ENCODE measurements at regions not wholly inside any gene's neighbourhood (a gene's known extent, or its start where the extent isn't known, plus 50 kb on each side); places are given as distances from the start of the nearest gene placed in this dataset.

DNA sequence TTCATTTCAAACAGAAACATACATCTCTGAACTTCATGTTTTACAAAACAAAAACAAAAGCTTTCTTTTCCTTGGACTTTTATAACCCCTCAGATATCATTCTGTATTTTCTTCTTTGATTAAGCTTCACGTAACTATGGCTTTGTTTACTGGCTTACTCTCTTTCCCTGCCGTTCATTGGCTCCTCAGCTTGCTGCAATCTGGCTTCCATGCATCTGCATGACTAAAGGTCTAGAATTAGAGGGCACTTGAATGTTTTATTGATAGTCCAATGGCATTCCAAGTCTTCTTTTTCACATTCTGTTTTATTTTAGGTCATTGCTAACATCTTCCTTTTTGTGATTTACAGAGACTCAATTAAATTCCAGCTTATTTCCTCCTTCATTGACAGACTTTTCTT is 487.6 kb downstream of the GRXCR1 start:
- no peak overlapping the region for H3K4me2 ChIP-seq (ENCODE audit: low read length)
- DNase-seq (ENCODE audit: low read depth) (no peak), FAIRE-seq (no peak)
- no peaks in the 10 kb centered on the region for H3K36me3 Mint-ChIP-seq (ENCODE audit: low read depth, unreplicated experiment)
- H3K4me3 Mint-ChIP-seq (ENCODE audit: unreplicated experiment) = no peak overlapping the region
- no peak overlapping the region for H3K27ac ChIP-seq (ENCODE audit: low read depth, low read length)
- no peaks in the 10 kb centered on the region for H4K20me1 ChIP-seq (ENCODE audit: insufficient read depth, low read length)
- H3K27ac Mint-ChIP-seq (ENCODE audit: unreplicated experiment) = no peak overlapping the region
- H3K4me1 ChIP-seq (ENCODE audit: insufficient read depth, low read length) = no peaks in the 10 kb centered on the region
- H3K9ac ChIP-seq (ENCODE audit: low read length) = no peak overlapping the region
- no peaks in the 10 kb centered on the region for H3K79me2 ChIP-seq (ENCODE audit: insufficient read depth, low read length)
- H3K27me3 Mint-ChIP-seq (ENCODE audit: low read depth, unreplicated experiment) = no peaks in the 10 kb centered on the region
- no peaks in the 10 kb centered on the region for H3K27me3 ChIP-seq (ENCODE audit: insufficient read depth, low read length)
- H3K9me3 ChIP-seq (ENCODE audit: insufficient read depth, low read depth, low read length) = no peaks in the 10 kb centered on the region
- no peak overlapping the region for H3K4me3 ChIP-seq (ENCODE audit: insufficient read depth, low read depth, low read length)
- H2AFZ ChIP-seq (ENCODE audit: low read depth, low read length) = no peak overlapping the region
- TF ChIP-seq CTCF (IDR thresholded peaks at IDR 0.05; ENCODE audit: insufficient read depth, low read depth, low read length) (no peak), EZH2 (IDR thresholded peaks at IDR 0.05; ENCODE audit: insufficient read depth, low read length) (no peak)
- no peaks in the 10 kb centered on the region for H3K4me1 Mint-ChIP-seq (ENCODE audit: low read depth, unreplicated experiment)
- no peaks in the 10 kb centered on the region for H3K36me3 ChIP-seq (ENCODE audit: insufficient read depth, low read length)
- H3K9me3 Mint-ChIP-seq (ENCODE audit: unreplicated experiment) = no peaks in the 10 kb centered on the region

- TF ChIP-seq CTCF (IDR thresholded peaks at IDR 0.05; ENCODE audit: insufficient read depth, low read depth, low read length) (no peak), EZH2 (IDR thresholded peaks at IDR 0.05; ENCODE audit: insufficient read depth, low read length) (no peak)
- H3K4me3 Mint-ChIP-seq (ENCODE audit: unreplicated experiment) = no peak overlapping the region
These were observed 498.6 kb downstream of the GRXCR1 start for GRCh38 chr4:43391069-43391468.

GRCh38 chr4:43394976-43395375 is 502.5 kb downstream of the GRXCR1 start:
- no peaks in the 10 kb centered on the region for H3K79me2 ChIP-seq (ENCODE audit: insufficient read depth, low read length)
- H3K4me1 ChIP-seq (ENCODE audit: insufficient read depth, low read length) = no peaks in the 10 kb centered on the region
- H3K9me3 Mint-ChIP-seq (ENCODE audit: unreplicated experiment) = no peaks in the 10 kb centered on the region
- TF ChIP-seq CTCF (IDR thresholded peaks at IDR 0.05; ENCODE audit: insufficient read depth, low read depth, low read length) = no peak
- H3K4me3 ChIP-seq (ENCODE audit: insufficient read depth, low read depth, low read length) = no peak overlapping the region
- no peaks in the 10 kb centered on the region for H3K27me3 ChIP-seq (ENCODE audit: insufficient read depth, low read length)
- H4K20me1 ChIP-seq (ENCODE audit: insufficient read depth, low read length) = no peaks in the 10 kb centered on the region
- H3K4me1 Mint-ChIP-seq (ENCODE audit: low read depth, unreplicated experiment) = peaks cover 2% of the 10 kb centered on the region
- peak; percentile 13 for DNase-seq (ENCODE audit: low read depth)
- no peak overlapping the region for H3K27ac Mint-ChIP-seq (ENCODE audit: unreplicated experiment)
- no peak overlapping the region for H3K27ac ChIP-seq (ENCODE audit: low read depth, low read length)
- no peak overlapping the region for H2AFZ ChIP-seq (ENCODE audit: low read depth, low read length)
- no peaks in the 10 kb centered on the region for H3K36me3 Mint-ChIP-seq (ENCODE audit: low read depth, unreplicated experiment)
- no peak overlapping the region for H3K9ac ChIP-seq (ENCODE audit: low read length)
- no peak overlapping the region for H3K4me2 ChIP-seq (ENCODE audit: low read length)
- no peaks in the 10 kb centered on the region for H3K27me3 Mint-ChIP-seq (ENCODE audit: low read depth, unreplicated experiment)
- no peaks in the 10 kb centered on the region for H3K9me3 ChIP-seq (ENCODE audit: insufficient read depth, low read depth, low read length)
- H3K4me3 Mint-ChIP-seq (ENCODE audit: unreplicated experiment) = no peak overlapping the region
- H3K36me3 ChIP-seq (ENCODE audit: insufficient read depth, low read length) = no peaks in the 10 kb centered on the region
- FAIRE-seq = no peak

More at GRCh38 chr4:43391069-43391468, 498.6 kb downstream of the GRXCR1 start:
- Mint-ChIP-seq H3K27me3 (ENCODE audit: low read depth, unreplicated experiment) (no peaks in the 10 kb centered on the region), H3K9me3 (ENCODE audit: unreplicated experiment) (no peaks in the 10 kb centered on the region), H3K4me1 (ENCODE audit: low read depth, unreplicated experiment) (peaks cover 2% of the 10 kb centered on the region), H3K36me3 (ENCODE audit: low read depth, unreplicated experiment) (no peaks in the 10 kb centered on the region), H3K27ac (ENCODE audit: unreplicated experiment) (no peak overlapping the region)
- H3K4me3 ChIP-seq (ENCODE audit: insufficient read depth, low read depth, low read length) = no peak overlapping the region
- no peak overlapping the region for H3K9ac ChIP-seq (ENCODE audit: low read length)
- DNase-seq (ENCODE audit: low read depth) (no peak), FAIRE-seq (no peak)
- H3K27ac ChIP-seq (ENCODE audit: low read depth, low read length) = no peak overlapping the region
- no peaks in the 10 kb centered on the region for H3K27me3 ChIP-seq (ENCODE audit: insufficient read depth, low read length)
- H3K4me1 ChIP-seq (ENCODE audit: insufficient read depth, low read length) = no peaks in the 10 kb centered on the region
- H3K36me3 ChIP-seq (ENCODE audit: insufficient read depth, low read length) = no peaks in the 10 kb centered on the region
- H2AFZ ChIP-seq (ENCODE audit: low read depth, low read length) = no peak overlapping the region
- no peaks in the 10 kb centered on the region for H3K9me3 ChIP-seq (ENCODE audit: insufficient read depth, low read depth, low read length)
- no peaks in the 10 kb centered on the region for H3K79me2 ChIP-seq (ENCODE audit: insufficient read depth, low read length)
- no peak overlapping the region for H3K4me2 ChIP-seq (ENCODE audit: low read length)
- no peaks in the 10 kb centered on the region for H4K20me1 ChIP-seq (ENCODE audit: insufficient read depth, low read length)
